NCI-H2081 (cell line): ENCODE measurements at regions not wholly inside any gene's neighbourhood (a gene's known extent, or its start where the extent isn't known, plus 50 kb on each side); places are given as distances from the start of the nearest gene placed in this dataset.

ENCODE experiments used
- DNase-seq, 2 experiments: peaks; one replicate each; lab custom pipeline; 2025; lab: John Stamatoyannopoulos, UW

GRCh38 chr4:140213116-140213515, 59.1 kb upstream of the MAML3 start:
- no peak for DNase-seq

GRCh38 chr4:140212646-140213045, 58.7 kb upstream of the MAML3 start:
- DNase-seq, result no peak

GRCh38 chr4:140212194-140212593, 58.2 kb upstream of the MAML3 start:
- DNase-seq, result no peak

- DNase-seq, result no peak
Observed at GRCh38 chr4:140211693-140212092, 57.7 kb upstream of the MAML3 start.

GRCh38 chr4:140211161-140211560, 57.2 kb upstream of the MAML3 start:
- DNase-seq, result no peak

- DNase-seq, result no peak
Observed at GRCh38 chr4:140208921-140209320, 54.9 kb upstream of the MAML3 start.
